ENCODE measurements at regions not wholly inside any gene's neighbourhood (a gene's known extent, or its start where the extent isn't known, plus 50 kb on each side); places are given as distances from the start of the nearest gene placed in this dataset.
"Not testable (repeated sequence)": the region's sequence is repeated elsewhere in the genome, so short reads cannot be mapped to it uniquely, and the experiment has no call there.

DNA sequence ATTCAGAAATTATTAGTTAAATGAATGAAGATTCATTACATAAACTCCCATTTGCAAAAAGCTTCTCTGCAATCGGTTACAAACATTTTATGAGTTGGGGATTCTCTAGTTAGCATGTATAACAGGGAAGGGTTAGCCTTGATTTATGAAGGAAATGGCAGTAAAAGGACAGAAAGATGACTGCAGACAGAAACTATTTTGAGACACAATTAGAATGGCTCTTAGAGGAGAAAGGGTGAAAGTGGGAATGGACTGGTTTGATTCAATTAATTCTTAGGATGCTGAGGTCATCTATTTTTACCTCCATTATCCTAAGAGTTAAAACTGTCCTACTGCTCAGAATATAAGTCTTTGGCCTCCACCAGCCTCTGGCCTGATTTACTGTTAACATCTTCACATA lies 250.8 kb upstream of the DLGAP1 start:
- no peak overlapping the region for H3K9ac ChIP-seq
- no peak overlapping the region for H3K27ac ChIP-seq
- TF ChIP-seq, protein P1, sequence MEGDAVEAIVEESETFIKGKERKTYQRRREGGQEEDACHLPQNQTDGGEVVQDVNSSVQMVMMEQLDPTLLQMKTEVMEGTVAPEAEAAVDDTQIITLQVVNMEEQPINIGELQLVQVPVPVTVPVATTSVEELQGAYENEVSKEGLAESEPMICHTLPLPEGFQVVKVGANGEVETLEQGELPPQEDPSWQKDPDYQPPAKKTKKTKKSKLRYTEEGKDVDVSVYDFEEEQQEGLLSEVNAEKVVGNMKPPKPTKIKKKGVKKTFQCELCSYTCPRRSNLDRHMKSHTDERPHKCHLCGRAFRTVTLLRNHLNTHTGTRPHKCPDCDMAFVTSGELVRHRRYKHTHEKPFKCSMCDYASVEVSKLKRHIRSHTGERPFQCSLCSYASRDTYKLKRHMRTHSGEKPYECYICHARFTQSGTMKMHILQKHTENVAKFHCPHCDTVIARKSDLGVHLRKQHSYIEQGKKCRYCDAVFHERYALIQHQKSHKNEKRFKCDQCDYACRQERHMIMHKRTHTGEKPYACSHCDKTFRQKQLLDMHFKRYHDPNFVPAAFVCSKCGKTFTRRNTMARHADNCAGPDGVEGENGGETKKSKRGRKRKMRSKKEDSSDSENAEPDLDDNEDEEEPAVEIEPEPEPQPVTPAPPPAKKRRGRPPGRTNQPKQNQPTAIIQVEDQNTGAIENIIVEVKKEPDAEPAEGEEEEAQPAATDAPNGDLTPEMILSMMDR (conservative IDR thresholded peaks at IDR 0.05; ENCODE audit: low read depth, low read length): no peak
- H4K20me1 ChIP-seq (ENCODE audit: insufficient read depth): no peaks in the 10 kb centered on the region
- H3K79me2 ChIP-seq (ENCODE audit: insufficient read depth, low read depth): no peaks in the 10 kb centered on the region
- H3K4me1 ChIP-seq (ENCODE audit: low read depth, poor library complexity, severe bottlenecking): peaks cover 11% of the 10 kb centered on the region
- H3K36me3 ChIP-seq (ENCODE audit: insufficient read depth): no peaks in the 10 kb centered on the region
- H3K4me2 ChIP-seq: no peak overlapping the region
- H2AFZ ChIP-seq (ENCODE audit: low read depth): no peak overlapping the region
- no peaks in the 10 kb centered on the region for H3K27me3 ChIP-seq (ENCODE audit: insufficient read depth, low read depth)
- no peak overlapping the region for H3K4me3 ChIP-seq (IDR thresholded peaks at IDR 0.05; ENCODE audit: insufficient read depth, low read depth, low read length)

- H3K27ac ChIP-seq: no peak overlapping the region
- H4K20me1 ChIP-seq (ENCODE audit: insufficient read depth): no peaks in the 10 kb centered on the region
- H3K4me2 ChIP-seq: no peak overlapping the region
- no peak overlapping the region for H3K4me3 ChIP-seq (IDR thresholded peaks at IDR 0.05; ENCODE audit: insufficient read depth, low read depth, low read length)
- no peaks in the 10 kb centered on the region for H3K79me2 ChIP-seq (ENCODE audit: insufficient read depth, low read depth)
- H3K27me3 ChIP-seq (ENCODE audit: insufficient read depth, low read depth): no peaks in the 10 kb centered on the region
- no peaks in the 10 kb centered on the region for H3K36me3 ChIP-seq (ENCODE audit: insufficient read depth)
- TF ChIP-seq, protein P1 (conservative IDR thresholded peaks at IDR 0.05; ENCODE audit: low read depth, low read length): no peak
- peaks cover 11% of the 10 kb centered on the region for H3K4me1 ChIP-seq (ENCODE audit: low read depth, poor library complexity, severe bottlenecking)
- H3K9ac ChIP-seq: no peak overlapping the region
- H2AFZ ChIP-seq (ENCODE audit: low read depth): no peak overlapping the region
Observed at GRCh38 chr18:4704781-4705180, 249.7 kb upstream of the DLGAP1 start.

DNA sequence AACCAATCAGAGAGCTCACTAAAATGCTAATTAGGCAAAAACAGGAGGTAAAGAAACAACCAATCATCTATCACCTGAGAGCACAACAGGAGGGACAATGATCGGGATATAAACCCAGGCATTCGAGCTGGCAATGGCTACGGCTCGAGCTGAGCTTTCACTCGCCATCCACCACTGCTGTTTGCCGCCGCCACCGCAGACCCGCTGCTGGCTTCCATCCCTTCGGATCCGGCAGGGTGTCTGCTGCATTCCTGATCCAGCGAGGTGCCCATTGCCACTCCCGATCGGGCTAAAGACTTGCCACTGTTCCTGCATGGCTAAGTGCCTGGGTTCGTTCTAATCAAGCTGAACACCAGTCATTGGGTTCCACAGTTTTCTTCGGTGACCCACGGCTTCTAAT lies 236.7 kb upstream of the DLGAP1 start:
- H4K20me1 ChIP-seq (ENCODE audit: insufficient read depth): no peaks in the 10 kb centered on the region
- H3K4me2 ChIP-seq: no peak overlapping the region
- no peak overlapping the region for H3K4me3 ChIP-seq (IDR thresholded peaks at IDR 0.05; ENCODE audit: insufficient read depth, low read depth, low read length)
- no peaks in the 10 kb centered on the region for H3K27me3 ChIP-seq (ENCODE audit: insufficient read depth, low read depth)
- H3K4me1 ChIP-seq (ENCODE audit: low read depth, poor library complexity, severe bottlenecking): no peaks in the 10 kb centered on the region
- H3K36me3 ChIP-seq (ENCODE audit: insufficient read depth): no peaks in the 10 kb centered on the region
- H3K79me2 ChIP-seq (ENCODE audit: insufficient read depth, low read depth): no peaks in the 10 kb centered on the region
- no peak overlapping the region for H3K9ac ChIP-seq
- TF ChIP-seq, protein P1 (conservative IDR thresholded peaks at IDR 0.05; ENCODE audit: low read depth, low read length): no peak
- H3K27ac ChIP-seq: no peak overlapping the region
- H2AFZ ChIP-seq (ENCODE audit: low read depth): no peak overlapping the region

- not testable (repeated sequence) for H3K27me3 ChIP-seq (ENCODE audit: insufficient read depth, low read depth); H3K4me2 ChIP-seq; H3K4me3 ChIP-seq (IDR thresholded peaks at IDR 0.05; ENCODE audit: insufficient read depth, low read depth, low read length); H4K20me1 ChIP-seq (ENCODE audit: insufficient read depth); H2AFZ ChIP-seq (ENCODE audit: low read depth); H3K36me3 ChIP-seq (ENCODE audit: insufficient read depth); H3K4me1 ChIP-seq (ENCODE audit: low read depth, poor library complexity, severe bottlenecking); H3K79me2 ChIP-seq (ENCODE audit: insufficient read depth, low read depth); H3K9ac ChIP-seq; H3K27ac ChIP-seq
Observed at GRCh38 chr18:4678685-4679084, 223.6 kb upstream of the DLGAP1 start.

DNA sequence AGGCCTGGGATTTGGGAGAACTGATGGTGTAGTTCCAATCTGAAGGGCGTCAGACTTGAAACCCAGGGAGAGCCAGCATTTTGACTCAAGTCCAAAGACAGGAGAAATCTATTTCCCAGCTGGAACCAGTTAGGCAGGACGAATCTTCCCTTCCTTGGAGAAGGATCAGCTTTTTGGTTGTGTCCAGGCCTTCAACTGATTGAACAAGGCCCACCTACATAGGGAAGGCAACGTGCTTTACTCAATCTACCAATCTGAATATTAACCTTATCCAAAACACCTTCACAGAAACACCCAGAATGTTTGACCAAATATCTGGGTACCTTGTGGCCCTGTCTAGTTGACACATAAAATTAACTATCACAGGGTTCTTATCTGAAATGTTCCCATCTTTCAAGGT lies 221.9 kb upstream of the DLGAP1 start:
- H3K79me2 ChIP-seq (ENCODE audit: insufficient read depth, low read depth): no peaks in the 10 kb centered on the region
- no peak overlapping the region for H3K27ac ChIP-seq
- H3K36me3 ChIP-seq (ENCODE audit: insufficient read depth): no peaks in the 10 kb centered on the region
- no peak overlapping the region for H3K4me2 ChIP-seq
- no peak overlapping the region for H3K9ac ChIP-seq
- H3K27me3 ChIP-seq (ENCODE audit: insufficient read depth, low read depth): no peaks in the 10 kb centered on the region
- H4K20me1 ChIP-seq (ENCODE audit: insufficient read depth): no peaks in the 10 kb centered on the region
- H2AFZ ChIP-seq (ENCODE audit: low read depth): no peak overlapping the region
- TF ChIP-seq, protein P1 (conservative IDR thresholded peaks at IDR 0.05; ENCODE audit: low read depth, low read length): no peak
- H3K4me3 ChIP-seq (IDR thresholded peaks at IDR 0.05; ENCODE audit: insufficient read depth, low read depth, low read length): no peak overlapping the region
- H3K4me1 ChIP-seq (ENCODE audit: low read depth, poor library complexity, severe bottlenecking): no peaks in the 10 kb centered on the region

All from KMS-11 (cell line).